Loucy (cell line): ENCODE measurements at regions not wholly inside any gene's neighbourhood (a gene's known extent, or its start where the extent isn't known, plus 50 kb on each side); places are given as distances from the start of the nearest gene placed in this dataset.

ENCODE experiments used
- H2AFZ ChIP-seq: fragments of 200-600 bp; sonication (generic); 2 replicates; pipeline ENCODE4 v1.6.0; 2016; ENCODE audit warnings: antibody characterized with exemption, mild to moderate bottlenecking, low read length, moderate library complexity
- H3F3A ChIP-seq: fragments of 200-600 bp; 2 replicates; pipeline ENCODE4 v1.6.0; 2016; ENCODE audit warnings: antibody characterized with exemption, low read depth, mild to moderate bottlenecking
- H3K27me3 ChIP-seq: fragments of 200-600 bp; sonication (generic); 2 replicates; pipeline ENCODE4 v1.6.1; 2014; ENCODE audit warnings: low read length, mild to moderate bottlenecking; ENCODE audit not compliant: insufficient read depth, poor library complexity, severe bottlenecking
- H3K36me3 ChIP-seq: fragments of 200-600 bp; sonication (generic); 2 replicates; pipeline ENCODE4 v1.6.1; 2016; ENCODE audit warnings: low read length; ENCODE audit not compliant: insufficient read depth
- H3K4me1 ChIP-seq: fragments of 200-600 bp; sonication (generic); 2 replicates; pipeline ENCODE4 v1.5.1; 2014; ENCODE audit warnings: low read length, mild to moderate bottlenecking; ENCODE audit not compliant: insufficient read depth, poor library complexity, severe bottlenecking
- H3K4me2 ChIP-seq: fragments of 200-600 bp; sonication (generic); 2 replicates; pipeline ENCODE4 v1.6.0; 2014; ENCODE audit warnings: antibody characterized with exemption, low read length, low read depth, mild to moderate bottlenecking; ENCODE audit not compliant: poor library complexity, severe bottlenecking
- H3K4me3 ChIP-seq: fragments of 200-600 bp; sonication (generic); 2 replicates; pipeline ENCODE4 v1.5.1; 2014; ENCODE audit warnings: low read length, mild to moderate bottlenecking, mixed read lengths; ENCODE audit not compliant: poor library complexity, severe bottlenecking
- H3K79me2 ChIP-seq: fragments of 200-600 bp; sonication (generic); 2 replicates; pipeline ENCODE4 v1.6.1; 2014; ENCODE audit warnings: low read length; ENCODE audit not compliant: insufficient read depth
- H3K9ac ChIP-seq: fragments of 200-600 bp; sonication (generic); 2 replicates; pipeline ENCODE4 v1.6.0; 2014; ENCODE audit warnings: mild to moderate bottlenecking, low read depth, low read length, moderate library complexity; ENCODE audit not compliant: poor library complexity, severe bottlenecking
- H3K9me2 ChIP-seq: fragments of 200-600 bp; sonication (generic); replicated peaks from 2 replicates; pipeline ENCODE4 v1.6.1; 2016; ENCODE audit warnings: low read depth, low read length, mixed read lengths
- H3K9me3 ChIP-seq: fragments of 200-600 bp; sonication (generic); 2 replicates; pipeline ENCODE4 v1.6.1; 2014; ENCODE audit warnings: mild to moderate bottlenecking, antibody characterized with exemption, low read length, low read depth; ENCODE audit not compliant: insufficient read depth
- H4K20me1 ChIP-seq: fragments of 200-600 bp; sonication (generic); 2 replicates; pipeline ENCODE4 v1.6.0; 2014; ENCODE audit warnings: antibody characterized with exemption, low read length, mild to moderate bottlenecking; ENCODE audit not compliant: insufficient read depth, poor library complexity, severe bottlenecking
- EZH2phosphoT487 ChIP-seq: fragments of 200-600 bp; IDR thresholded peaks from 2 replicates; pipeline ENCODE4 v1.6.1; 2018; ENCODE audit warnings: antibody characterized with exemption, mild to moderate bottlenecking, moderate library complexity, borderline replicate concordance
- TF ChIP-seq, protein P1 (sequence below): fragments of 200-600 bp; sonication (generic); conservative IDR thresholded peaks from 2 replicates; pipeline ENCODE4 v1.5.1; 2014; ENCODE audit warnings: mild to moderate bottlenecking, antibody characterized with exemption, low read length

DNA sequence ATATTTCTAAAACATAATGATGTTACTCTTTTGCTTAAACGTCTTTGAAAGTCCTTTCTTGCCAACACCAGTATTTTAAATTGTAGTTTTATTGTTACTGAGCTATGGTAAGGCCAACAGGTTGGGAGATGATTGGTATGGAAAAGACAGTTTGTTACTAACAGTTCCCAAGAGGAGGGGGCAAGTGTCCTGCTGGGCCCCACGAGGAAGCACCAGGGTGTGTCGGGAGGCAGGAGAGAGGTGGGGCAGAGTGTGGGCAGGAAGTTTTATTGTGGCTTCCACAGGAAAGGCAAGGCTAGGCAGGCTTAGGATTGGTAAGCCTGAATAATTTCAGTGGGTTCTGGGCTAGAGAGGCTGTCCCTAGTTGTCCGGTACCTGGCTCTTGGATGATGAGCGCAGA, 134.3 kb downstream of the SOCS6 start:
- H3K9me3 ChIP-seq: no peaks in the 10 kb centered on the region
- H3F3A ChIP-seq: no peaks in the 10 kb centered on the region
- no peak overlapping the region for H3K4me3 ChIP-seq
- no peak overlapping the region for H3K4me2 ChIP-seq
- H3K79me2 ChIP-seq: no peaks in the 10 kb centered on the region
- no peak for TF ChIP-seq EZH2phosphoT487
- TF ChIP-seq, protein P1, sequence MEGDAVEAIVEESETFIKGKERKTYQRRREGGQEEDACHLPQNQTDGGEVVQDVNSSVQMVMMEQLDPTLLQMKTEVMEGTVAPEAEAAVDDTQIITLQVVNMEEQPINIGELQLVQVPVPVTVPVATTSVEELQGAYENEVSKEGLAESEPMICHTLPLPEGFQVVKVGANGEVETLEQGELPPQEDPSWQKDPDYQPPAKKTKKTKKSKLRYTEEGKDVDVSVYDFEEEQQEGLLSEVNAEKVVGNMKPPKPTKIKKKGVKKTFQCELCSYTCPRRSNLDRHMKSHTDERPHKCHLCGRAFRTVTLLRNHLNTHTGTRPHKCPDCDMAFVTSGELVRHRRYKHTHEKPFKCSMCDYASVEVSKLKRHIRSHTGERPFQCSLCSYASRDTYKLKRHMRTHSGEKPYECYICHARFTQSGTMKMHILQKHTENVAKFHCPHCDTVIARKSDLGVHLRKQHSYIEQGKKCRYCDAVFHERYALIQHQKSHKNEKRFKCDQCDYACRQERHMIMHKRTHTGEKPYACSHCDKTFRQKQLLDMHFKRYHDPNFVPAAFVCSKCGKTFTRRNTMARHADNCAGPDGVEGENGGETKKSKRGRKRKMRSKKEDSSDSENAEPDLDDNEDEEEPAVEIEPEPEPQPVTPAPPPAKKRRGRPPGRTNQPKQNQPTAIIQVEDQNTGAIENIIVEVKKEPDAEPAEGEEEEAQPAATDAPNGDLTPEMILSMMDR: no peak
- H3K9ac ChIP-seq: no peak overlapping the region
- no peaks in the 10 kb centered on the region for H3K9me2 ChIP-seq
- no peak overlapping the region for H2AFZ ChIP-seq
- no peaks in the 10 kb centered on the region for H3K36me3 ChIP-seq
- no peaks in the 10 kb centered on the region for H4K20me1 ChIP-seq
- H3K27me3 ChIP-seq: no peaks in the 10 kb centered on the region
- peaks cover 8% of the 10 kb centered on the region for H3K4me1 ChIP-seq

DNA sequence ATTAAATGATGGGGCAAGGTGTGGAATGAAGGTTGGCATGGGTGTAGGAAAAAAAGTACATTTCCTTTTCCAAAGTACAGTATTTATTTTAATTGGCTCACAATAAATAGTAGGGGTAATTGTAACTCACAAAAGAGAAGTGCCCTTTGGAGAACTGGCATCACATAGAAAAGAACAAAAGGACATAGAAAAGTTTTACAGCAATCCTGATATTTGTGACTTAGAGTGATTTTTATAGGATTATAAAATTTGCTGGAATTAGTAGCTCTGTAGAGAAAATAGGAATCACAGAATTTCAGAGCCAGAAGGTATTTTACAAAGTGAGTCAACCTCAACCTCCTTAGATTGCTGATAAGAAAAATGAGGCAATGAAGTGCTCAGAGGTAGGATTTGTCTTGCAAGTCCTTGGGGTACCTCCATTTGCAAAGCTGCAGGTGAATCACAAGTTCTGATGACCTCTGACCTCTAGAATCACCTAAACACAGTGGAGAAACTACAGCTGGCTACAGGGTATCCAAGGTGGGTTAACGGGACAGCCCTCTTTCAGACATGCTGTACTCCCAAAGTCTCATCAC, 133.6 kb downstream of the SOCS6 start:
- no peaks in the 10 kb centered on the region for H3K36me3 ChIP-seq
- H4K20me1 ChIP-seq: no peaks in the 10 kb centered on the region
- H3K9me2 ChIP-seq: no peaks in the 10 kb centered on the region
- no peaks in the 10 kb centered on the region for H3K27me3 ChIP-seq
- H3K79me2 ChIP-seq: no peaks in the 10 kb centered on the region
- TF ChIP-seq, protein P1: no peak
- TF ChIP-seq EZH2phosphoT487: no peak
- no peaks in the 10 kb centered on the region for H3K9me3 ChIP-seq
- H3K4me3 ChIP-seq: no peak overlapping the region
- H3K4me2 ChIP-seq: no peak overlapping the region
- H3K4me1 ChIP-seq: peaks cover 8% of the 10 kb centered on the region
- H3K9ac ChIP-seq: no peak overlapping the region
- no peak overlapping the region for H2AFZ ChIP-seq
- H3F3A ChIP-seq: no peaks in the 10 kb centered on the region

DNA sequence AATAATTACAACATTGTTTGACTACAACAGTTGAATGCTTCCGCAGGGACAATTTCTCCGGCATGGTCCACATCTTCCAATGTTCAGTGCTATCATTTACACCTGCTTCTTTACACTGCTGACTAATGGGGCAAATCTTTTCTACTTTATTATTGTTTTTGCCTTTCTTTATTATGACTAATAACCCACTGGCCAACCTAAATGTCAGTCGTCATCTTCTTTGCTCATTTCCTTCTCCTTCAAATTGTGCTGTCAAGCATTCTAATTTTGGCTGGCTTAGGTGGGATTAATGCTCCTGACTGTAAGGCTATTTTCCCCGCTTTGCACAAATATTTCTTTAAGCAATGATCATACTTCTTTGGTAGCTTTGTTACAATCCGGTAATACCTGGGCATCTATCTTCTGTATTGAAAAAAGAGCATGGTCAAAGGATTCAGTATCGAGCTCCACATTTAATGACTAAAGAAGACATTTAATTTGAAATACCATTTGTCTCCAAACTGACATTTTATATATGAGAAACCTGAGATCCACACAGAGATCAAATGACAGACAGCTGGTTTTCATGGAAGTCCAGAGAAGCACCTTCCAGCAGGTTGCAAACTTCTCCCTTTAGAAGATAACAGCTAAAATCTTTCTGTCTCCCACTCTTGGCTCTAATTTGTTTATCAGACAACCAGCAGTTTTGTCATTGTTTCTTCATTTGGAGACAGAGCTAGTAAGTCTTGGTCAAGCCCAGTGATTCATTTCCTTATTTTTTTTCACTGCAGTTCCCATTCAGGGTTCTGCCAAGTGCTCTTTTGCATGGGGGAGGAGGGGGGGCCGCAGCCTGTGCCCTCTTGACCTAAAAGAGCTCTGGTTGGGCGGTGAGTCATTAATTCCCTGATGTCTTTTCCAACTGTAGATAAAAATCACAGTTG, 132.9 kb downstream of the SOCS6 start:
- Histone ChIP-seq H3K4me1 (peaks cover 8% of the 10 kb centered on the region), H3K27me3 (no peaks in the 10 kb centered on the region), H3K9me3 (no peaks in the 10 kb centered on the region), H3K4me3 (no peak overlapping the region), H3K79me2 (no peaks in the 10 kb centered on the region), H2AFZ (no peak overlapping the region), H3K9me2 (no peaks in the 10 kb centered on the region), H3K4me2 (no peak overlapping the region), H4K20me1 (no peaks in the 10 kb centered on the region), H3K9ac (no peak overlapping the region), H3K36me3 (no peaks in the 10 kb centered on the region), H3F3A (no peaks in the 10 kb centered on the region)
- no peak for TF ChIP-seq EZH2phosphoT487
- TF ChIP-seq, protein P1: no peak
